Prostate gland (tissue), 2 donors: ENCODE measurements at regions not wholly inside any gene's neighbourhood (a gene's known extent, or its start where the extent isn't known, plus 50 kb on each side); places are given as distances from the start of the nearest gene placed in this dataset.

ENCODE experiments used
- CTCF ChIP-seq, 4 experiments: fragments of 200-600 bp in 2 of 4; fragments of 450-650 bp in 2 of 4; sonication (generic) in 2 of 4; IDR thresholded peaks; 1 replicate in 3 of 4; 2 replicates in 1 of 4; pipeline ENCODE4 v1.5.1; 2016 to 2019; ENCODE audit warnings: antibody characterized with exemption in 4 of 4, mild to moderate bottlenecking in 2 of 4, moderate library complexity in 2 of 4
- POLR2AphosphoS5 ChIP-seq: sonication (generic); formaldehyde crosslinking; IDR thresholded peaks from one replicate; pipeline ENCODE4 v1.6.1; 2017; ENCODE audit warnings: antibody characterized with exemption

- TF ChIP-seq CTCF (IDR thresholded peaks at IDR 0.05) (no peak), POLR2AphosphoS5 (no peak)
These were observed 307.9 kb downstream of the DMAC1 start for GRCh38 chr9:7491641-7492040.
